K562 (cell line): ENCODE measurements at regions not wholly inside any gene's neighbourhood (a gene's known extent, or its start where the extent isn't known, plus 50 kb on each side); places are given as distances from the start of the nearest gene placed in this dataset.

Source experiments
- ATAC-seq: fragments of 200-7000 bp; cut with Tn5 transposase; 3 replicates; pipeline ENCODE4 v1.9.1; 2020; ENCODE audit warnings: moderate library complexity
- BruUV-seq: library from RNA; stranded (reverse); fragments of 400-500 nt; replicated peaks from 2 replicates; lab custom pipeline; 2021; lab: Mats Ljungman, UMichigan
- CTCF ChIA-PET: fragments of 300-600 bp; formaldehyde crosslinking; extraction: SDS; loops from one replicate; lab custom pipeline; 2021; ENCODE audit warnings: low intra/inter-chr PET ratio; lab: Yijun Ruan, JAX
- POLR2A ChIA-PET: fragments of 300-600, 350-650 bp; sonication (Branson Sonifier 250); formaldehyde crosslinking; extraction: SDS; loops from one replicate; lab custom pipeline; 2021; ENCODE audit warnings: antibody characterized with exemption, inconsistent platforms; lab: Yijun Ruan, JAX
- DNase-seq, 4 experiments: peaks; one replicate each; pipeline versions ENCODE4 v3.0.0 to v3.0.0-alpha.2; 2011 to 2018; ENCODE audit warnings: low spot score in 3 of 4, mixed read lengths in 3 of 4; ENCODE audit errors: extremely low read depth in 1 of 4
- FAIRE-seq: peaks from 2 replicates; lab custom pipeline; 2011; peaks lifted over from hg19 to GRCh38; lab: Jason Lieb, UNC
- H2AFZ ChIP-seq: 2 replicates; pipeline ENCODE4 v1.6.0; 2011; ENCODE audit warnings: low read depth, low read length, control low read depth, inconsistent platforms
- H3K27ac ChIP-seq: fragments of 200-600 bp; 3 replicates; pipeline ENCODE4 v1.8.0; 2011; ENCODE audit warnings: low read depth, mild to moderate bottlenecking, control low read depth, inconsistent platforms, low read length, moderate library complexity, mixed read lengths; ENCODE audit errors: extremely low read depth
- H3K27me3 ChIP-seq, 2 experiments: fragments of 300-600 bp in 1 of 2; 2 replicates in 1 of 2; 3 replicates in 1 of 2; pipeline versions ENCODE4 v1.6.0 to v1.8.0; 2011; ENCODE audit warnings: inconsistent platforms in 2 of 2, low read length in 2 of 2, mild to moderate bottlenecking in 1 of 2, mixed read lengths in 1 of 2, moderate library complexity in 1 of 2; ENCODE audit not compliant: control insufficient read depth in 2 of 2, insufficient read depth in 2 of 2
- H3K36me3 ChIP-seq: fragments of 300-600 bp; 3 replicates; pipeline ENCODE4 v1.8.0; 2011; ENCODE audit warnings: mild to moderate bottlenecking, low read length, inconsistent platforms; ENCODE audit not compliant: control insufficient read depth, insufficient read depth
- H3K4me1 ChIP-seq, 2 experiments: fragments of 200-600 bp in 1 of 2; replicated peaks in 1 of 2; 2 replicates in 1 of 2; 3 replicates in 1 of 2; pipeline versions ENCODE4 v1.5.1 to v1.8.0; 2011; ENCODE audit warnings: inconsistent platforms in 2 of 2, low read length in 2 of 2, mild to moderate bottlenecking in 1 of 2, mixed read lengths in 1 of 2, moderate library complexity in 1 of 2; ENCODE audit not compliant: control insufficient read depth in 2 of 2, insufficient read depth in 2 of 2
- H3K4me2 ChIP-seq: 2 replicates; pipeline ENCODE4 v1.6.1; 2011; ENCODE audit warnings: low read length, control low read depth, inconsistent platforms, mixed read lengths; ENCODE audit not compliant: insufficient read depth
- H3K4me3 ChIP-seq: fragments of 200-600 bp; sonication (generic), shearing (Covaris generic); 2 replicates; pipeline ENCODE4 v1.5.1; 2016; ENCODE audit warnings: control low read depth, inconsistent platforms
- H3K79me2 ChIP-seq: fragments of 200-600 bp; 3 replicates; pipeline ENCODE4 v1.8.0; 2011; ENCODE audit warnings: low read length, inconsistent platforms; ENCODE audit not compliant: control insufficient read depth, insufficient read depth
- H3K9ac ChIP-seq, 2 experiments: 2 replicates each; pipeline versions ENCODE4 v1.6.0 to v1.6.1; 2011; ENCODE audit warnings: low read depth in 2 of 2, low read length in 2 of 2, control low read depth in 1 of 2, inconsistent platforms in 1 of 2, mild to moderate bottlenecking in 1 of 2, mixed read lengths in 1 of 2; ENCODE audit not compliant: insufficient read depth in 1 of 2
- H3K9me1 ChIP-seq: one replicate; pipeline ENCODE4 v1.6.0; 2011; ENCODE audit warnings: inconsistent platforms, mild to moderate bottlenecking, low read length, moderate library complexity; ENCODE audit not compliant: control insufficient read depth, insufficient read depth
- H3K9me3 ChIP-seq: replicated peaks from 2 replicates; pipeline ENCODE4 v1.5.1; 2011; ENCODE audit warnings: low read depth, low read length, inconsistent platforms; ENCODE audit not compliant: control insufficient read depth, insufficient read depth
- H4K20me1 ChIP-seq: replicated peaks from 2 replicates; pipeline ENCODE4 v1.6.1; 2011; ENCODE audit warnings: low read length, inconsistent platforms, mixed read lengths; ENCODE audit not compliant: control insufficient read depth, insufficient read depth
- EWSR1 ChIP-seq: fragments of 450-650 bp; IDR thresholded peaks from 2 replicates; pipeline ENCODE4 v1.6.1; 2018; ENCODE audit warnings: borderline replicate concordance, mild to moderate bottlenecking, low read depth, moderate library complexity; ENCODE audit not compliant: partially characterized antibody
- SIN3B ChIP-seq: fragments of 450-650 bp; IDR thresholded peaks from 2 replicates; pipeline ENCODE4 v1.6.1; 2017; ENCODE audit warnings: low read depth, mild to moderate bottlenecking, moderate library complexity
- ZFP36 ChIP-seq: fragments of 150-350 bp; IDR thresholded peaks from 2 replicates; pipeline ENCODE4 v1.6.1; 2018; ENCODE audit warnings: low read length, low read depth; ENCODE audit not compliant: partially characterized antibody
- ZNF561 ChIP-seq: fragments of 450-650 bp; formaldehyde crosslinking; conservative IDR thresholded peaks from 2 replicates; pipeline ENCODE4 v1.4.0; 2020; ENCODE audit warnings: mild to moderate bottlenecking, moderate library complexity
- WGBS: fragments of 100-300 bp; shearing (Covaris generic); methylation state at CpG from one replicate; pipeline ENCODE4 v1.1.6; 2016; ENCODE audit warnings: low coverage, mixed read lengths; ENCODE audit not compliant: insufficient coverage; ENCODE audit errors: missing lambda C conversion rate; 5-methylcytosine and 5-hydroxymethylcytosine counted together
- in situ Hi-C: fragments of 300-500 bp; cut with MboI; formaldehyde crosslinking; loops from 4 replicates; pipeline ENCODE4 v1.15.0; 2018; ENCODE audit warnings: inconsistent platforms, mixed read lengths
- intact Hi-C: fragments of 100-400 bp; cut with micrococcal nuclease; formaldehyde crosslinking; loops from 2 replicates; pipeline ENCODE4 v1.14.2; 2022
- TF ChIP-seq, protein P1 (sequence below): fragments of 450-650 bp; IDR thresholded peaks from 2 replicates; pipeline ENCODE4 v1.6.1; 2017; ENCODE audit warnings: antibody characterized with exemption

DNA sequence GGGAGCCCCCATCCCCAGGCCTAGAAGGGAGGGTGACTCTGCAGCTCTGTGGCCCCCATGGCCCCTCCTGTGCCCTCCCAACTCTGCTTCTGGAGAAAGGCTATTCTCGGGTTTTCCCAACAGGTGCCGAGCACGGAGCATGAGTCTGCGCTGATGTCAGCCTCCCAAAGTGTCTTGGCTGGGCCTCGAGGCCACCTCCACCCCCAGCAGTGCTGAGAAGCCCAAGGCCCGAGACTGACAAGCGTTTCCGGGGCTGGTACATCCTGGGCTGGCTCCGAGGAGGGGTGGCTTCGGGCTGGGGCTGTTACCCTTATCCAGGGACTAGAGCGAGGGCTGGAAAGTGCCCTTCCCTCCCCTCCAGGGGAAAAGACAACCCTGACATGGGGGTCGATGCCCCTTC lies 60.2 kb upstream of the GATA5 start:
- no peak overlapping the region for H2AFZ ChIP-seq

More for the DNA sequence above, 60.2 kb upstream of the GATA5 start:
- 44% methylated on average over 9 of the region's 12 CpGs for WGBS
- Histone ChIP-seq H3K9me1 (peaks cover 2% of the 10 kb centered on the region), H4K20me1 (no peaks in the 10 kb centered on the region), H3K79me2 (no peaks in the 10 kb centered on the region; the same call in 2 of the 3 replicates), H3K4me3 (no peak overlapping the region), H3K36me3 (no peaks in the 10 kb centered on the region), H3K4me1 (peaks cover 40 to 93% of the 10 kb centered on the region in 2 experiments), H3K27me3 (peaks cover 5 to 14% of the 10 kb centered on the region in 2 experiments; a peak in 3 of 5 replicates)
- in situ Hi-C loops = no loop called here
- POLR2A ChIA-PET = interaction anchor here (0.7 kb wide), 1 partner anchor 53 kb away, joined by 6 read pairs; no protein-coding TSS in a partner anchor
- ATAC-seq = no peak
- intact Hi-C loops = no loop called here
- FAIRE-seq = no peak
- TF ChIP-seq, protein P1, sequence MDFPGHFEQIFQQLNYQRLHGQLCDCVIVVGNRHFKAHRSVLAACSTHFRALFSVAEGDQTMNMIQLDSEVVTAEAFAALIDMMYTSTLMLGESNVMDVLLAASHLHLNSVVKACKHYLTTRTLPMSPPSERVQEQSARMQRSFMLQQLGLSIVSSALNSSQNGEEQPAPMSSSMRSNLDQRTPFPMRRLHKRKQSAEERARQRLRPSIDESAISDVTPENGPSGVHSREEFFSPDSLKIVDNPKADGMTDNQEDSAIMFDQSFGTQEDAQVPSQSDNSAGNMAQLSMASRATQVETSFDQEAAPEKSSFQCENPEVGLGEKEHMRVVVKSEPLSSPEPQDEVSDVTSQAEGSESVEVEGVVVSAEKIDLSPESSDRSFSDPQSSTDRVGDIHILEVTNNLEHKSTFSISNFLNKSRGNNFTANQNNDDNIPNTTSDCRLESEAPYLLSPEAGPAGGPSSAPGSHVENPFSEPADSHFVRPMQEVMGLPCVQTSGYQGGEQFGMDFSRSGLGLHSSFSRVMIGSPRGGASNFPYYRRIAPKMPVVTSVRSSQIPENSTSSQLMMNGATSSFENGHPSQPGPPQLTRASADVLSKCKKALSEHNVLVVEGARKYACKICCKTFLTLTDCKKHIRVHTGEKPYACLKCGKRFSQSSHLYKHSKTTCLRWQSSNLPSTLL = no peak
- TF ChIP-seq EWSR1 (no peak), ZFP36 (peak; percentile 85), SIN3B (no peak), ZNF561 (CRISPR knock-in tag) (no peak)
- TF ChIP-seq, all 486 proteins: peak for 1
- Histone ChIP-seq H3K27ac (no peak overlapping the region), H3K4me2 (no peak overlapping the region), H3K9ac (peak overlapping the region in 1 of 2 experiments; percentile 70; a peak in 2 of 4 replicates), H3K9me3 (no peaks in the 10 kb centered on the region)
- CTCF ChIA-PET = no interaction called here
- BruUV-seq = no TSS peak
- DNase-seq = no peak
